Posterior cingulate gyrus (tissue), 11 donors: ENCODE measurements at regions not wholly inside any gene's neighbourhood (a gene's known extent, or its start where the extent isn't known, plus 50 kb on each side); places are given as distances from the start of the nearest gene placed in this dataset.

Experiments used
- DNase-seq, 10 donors: peaks; one replicate each; pipeline versions ENCODE4 v3.0.0 to v3.0.0-alpha.2; 2020 to 2021; ENCODE audit warnings: mixed read lengths in 3 of 10
- intact Hi-C: fragments of 100-400 bp; cut with DNase I; formaldehyde crosslinking; loops from one replicate; pipeline ENCODE4 v1.15.1; 2023

DNA sequence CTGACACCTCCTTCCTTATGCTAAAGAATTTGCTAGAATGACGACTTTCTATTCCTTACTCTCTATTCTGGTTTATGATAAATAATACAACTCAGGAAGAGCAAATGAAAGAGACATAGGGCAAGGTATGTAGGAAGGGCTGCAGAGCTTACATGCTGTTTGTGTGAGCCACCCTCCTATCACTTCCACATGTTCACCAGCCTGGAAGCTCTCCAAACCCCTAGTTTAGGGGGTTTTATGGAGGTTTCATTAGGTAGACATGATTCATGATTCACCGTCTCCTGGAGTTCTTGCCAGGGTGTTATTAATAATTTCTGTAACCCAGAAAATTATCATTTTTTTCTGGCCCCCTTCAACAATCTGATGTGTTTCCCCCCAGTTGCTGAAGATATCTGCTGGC is 172.1 kb upstream of the COL8A1 start:
- intact Hi-C loops = no loop called here

DNA sequence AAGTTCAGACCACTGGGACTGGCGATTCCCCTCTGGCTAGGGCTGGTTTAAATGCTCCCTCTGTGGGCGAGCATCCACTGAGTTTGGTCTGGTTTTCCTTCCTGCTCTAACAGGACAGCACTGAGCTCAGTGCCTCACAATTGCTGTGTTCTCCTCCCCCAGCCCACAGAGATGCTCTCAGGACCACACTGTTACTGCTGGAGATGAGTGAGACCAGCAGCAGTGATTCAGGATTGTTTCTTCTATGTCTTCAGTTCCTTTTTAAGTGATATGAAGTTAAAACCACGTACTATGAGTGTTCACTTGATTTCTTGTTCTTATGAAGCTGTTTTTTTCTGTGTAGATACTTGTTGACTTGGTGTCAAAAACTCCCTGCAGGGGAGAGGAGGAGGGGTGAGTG is 180.4 kb upstream of the COL8A1 start:
- intact Hi-C loops = no loop called here
- no peak for DNase-seq

More for the DNA sequence above, 172.1 kb upstream of the COL8A1 start:
- no peak for DNase-seq

DNA sequence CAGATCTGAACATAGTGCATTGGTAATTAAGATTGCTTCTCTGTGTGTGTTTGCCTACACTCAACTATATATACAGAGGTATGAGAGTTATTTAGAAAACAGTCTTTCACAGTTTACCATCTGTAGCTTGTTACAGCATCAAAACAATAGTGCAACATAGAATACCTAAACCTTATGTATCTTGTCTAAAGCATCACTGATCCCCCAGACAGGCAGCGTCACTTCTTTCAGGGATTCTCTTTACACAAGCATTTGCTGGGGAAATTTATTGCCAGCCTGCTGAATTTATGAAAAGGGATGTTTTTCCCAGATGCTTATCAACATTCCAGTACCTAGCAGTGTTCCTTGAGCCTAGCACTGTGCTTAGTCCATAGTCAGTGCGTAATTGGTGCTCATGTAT is 195.8 kb upstream of the COL8A1 start:
- no peak for DNase-seq
- intact Hi-C loops = no loop called here

DNA sequence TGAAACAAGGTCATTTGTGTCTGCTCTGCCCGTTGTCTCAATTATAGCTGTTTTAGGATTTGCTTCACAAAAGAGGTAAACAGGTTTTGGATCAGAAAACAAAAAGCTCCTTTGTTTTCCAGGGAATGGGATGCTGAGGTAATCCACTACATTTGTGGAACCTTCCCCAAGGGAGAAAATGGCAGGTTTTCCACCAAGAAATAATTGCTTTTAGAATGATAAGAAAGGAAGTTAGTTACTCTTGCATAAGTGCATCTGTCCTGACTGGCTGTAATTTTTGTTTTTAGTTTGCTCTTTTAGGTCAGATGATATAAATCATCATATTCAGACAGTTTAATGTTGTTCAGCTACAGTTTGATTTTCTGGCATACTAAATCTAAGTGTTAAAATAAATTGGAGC is 198.5 kb upstream of the COL8A1 start:
- intact Hi-C loops = no loop called here
- DNase-seq = no peak

DNA sequence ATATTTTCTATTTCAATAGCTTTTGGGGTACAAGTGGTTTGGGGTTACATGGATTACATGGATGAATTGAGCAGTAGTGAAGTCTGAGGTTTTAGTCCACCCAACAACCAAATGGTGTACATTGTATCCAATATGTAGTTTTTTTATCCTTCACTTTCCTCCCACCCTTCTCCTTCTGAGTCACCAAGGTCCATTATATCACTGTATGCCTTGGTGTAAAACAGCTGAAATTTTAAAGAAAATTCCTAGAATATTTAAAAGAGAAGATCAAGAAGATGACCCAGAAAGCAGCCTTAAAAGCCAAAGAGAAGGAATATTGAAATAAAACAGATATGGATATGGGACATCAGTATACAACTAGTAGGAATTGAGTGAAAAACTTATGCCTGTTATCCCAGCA is 204.2 kb upstream of the COL8A1 start:
- intact Hi-C loops = no loop called here
- no peak for DNase-seq

DNA sequence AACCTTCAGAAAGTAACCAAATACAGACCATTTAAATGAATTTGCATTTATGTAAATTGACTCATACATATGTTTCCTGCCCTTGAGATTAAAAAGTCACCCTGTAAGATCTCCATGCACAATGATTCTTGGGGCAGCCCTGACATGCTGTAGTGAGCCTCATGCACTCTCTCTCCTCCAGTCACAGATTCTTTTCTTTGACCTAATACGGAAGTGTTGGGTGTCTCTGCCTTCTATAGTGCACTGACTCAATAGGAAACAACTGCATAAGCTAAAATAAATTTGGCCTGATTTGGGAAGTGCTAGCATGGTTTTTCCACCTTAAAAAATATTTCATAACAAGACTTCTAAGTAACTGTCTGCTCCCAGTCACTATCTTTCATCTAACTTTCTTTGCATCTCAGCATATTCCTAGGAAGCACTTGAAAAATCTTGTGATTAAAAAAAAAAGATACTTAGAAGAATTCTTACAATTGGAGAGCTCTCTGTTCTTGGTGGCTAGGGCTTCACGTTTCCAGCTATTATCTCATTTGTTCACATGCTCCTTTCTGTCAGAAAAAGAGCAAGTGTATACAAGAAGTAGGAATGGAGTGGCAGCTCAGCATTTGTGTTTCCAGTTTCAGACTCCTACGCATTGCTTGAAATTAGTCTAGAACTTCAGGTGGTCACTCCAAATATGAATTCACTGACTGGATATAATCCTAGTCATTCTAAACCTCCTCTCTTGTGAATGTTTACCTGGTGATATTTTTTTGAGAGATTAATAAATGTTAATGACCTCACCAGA is 207.9 kb upstream of the COL8A1 start:
- intact Hi-C loops = no loop called here

DNA sequence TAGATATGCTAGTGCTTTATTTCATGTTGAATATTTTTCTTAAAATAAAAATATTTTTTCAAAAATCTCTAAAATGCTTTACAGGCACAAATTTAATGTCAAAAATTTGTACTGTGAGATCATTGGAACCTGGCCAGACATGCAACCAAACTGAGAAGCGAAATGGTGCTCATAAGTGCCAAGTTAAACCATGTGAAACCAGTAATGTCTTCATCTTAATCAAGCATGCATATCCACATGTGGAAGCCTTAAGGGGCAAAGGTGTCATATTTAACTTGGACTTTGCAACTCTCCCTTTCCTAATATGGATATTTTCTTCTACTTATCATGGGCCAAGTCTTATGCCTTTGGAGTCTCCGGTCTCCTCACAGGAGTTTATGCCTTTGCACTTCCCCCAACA is 208.9 kb upstream of the COL8A1 start:
- DNase-seq = no peak
- intact Hi-C loops = no loop called here

More for the DNA sequence above, 207.9 kb upstream of the COL8A1 start:
- no peak for DNase-seq

DNA sequence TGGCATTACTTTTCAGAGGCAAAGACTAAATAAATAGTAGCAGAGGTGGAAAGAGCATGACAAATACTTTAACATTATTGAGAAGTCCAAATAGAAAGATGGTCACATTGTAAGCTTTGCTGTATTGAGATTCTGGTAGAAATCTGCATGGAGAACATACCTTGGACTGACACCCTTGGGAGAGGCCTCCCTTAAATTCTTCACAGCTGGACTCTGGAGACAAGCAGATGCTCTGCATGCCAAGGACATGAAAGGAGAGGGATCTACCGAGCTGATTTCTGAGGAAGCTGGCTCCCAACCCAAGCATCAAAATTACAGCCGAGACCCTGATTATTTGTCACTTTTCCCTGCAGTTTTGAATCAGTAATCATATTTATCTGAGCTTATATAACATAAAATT is 212.5 kb upstream of the COL8A1 start:
- intact Hi-C loops = no loop called here
- no peak for DNase-seq

DNA sequence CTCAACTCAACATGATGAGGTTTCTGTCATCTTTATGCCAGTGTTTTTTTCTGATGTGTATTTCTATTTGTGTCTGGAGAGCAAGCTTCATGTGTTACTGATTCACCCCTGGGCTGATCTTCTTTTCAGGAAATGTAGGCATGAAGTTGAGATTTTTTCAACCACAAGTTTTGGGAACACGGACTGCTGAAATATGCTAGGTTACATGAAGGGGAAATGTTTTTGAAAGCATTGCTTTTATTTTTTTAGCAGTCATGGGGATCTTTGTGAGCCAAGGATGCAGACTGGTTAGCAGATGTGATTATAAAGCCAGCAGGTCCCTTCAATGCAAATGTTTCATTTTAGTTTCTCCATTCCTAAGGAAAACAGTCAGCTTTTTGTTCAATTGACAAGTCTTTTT is 219.3 kb upstream of the COL8A1 start:
- DNase-seq = no peak
- intact Hi-C loops = no loop called here

DNA sequence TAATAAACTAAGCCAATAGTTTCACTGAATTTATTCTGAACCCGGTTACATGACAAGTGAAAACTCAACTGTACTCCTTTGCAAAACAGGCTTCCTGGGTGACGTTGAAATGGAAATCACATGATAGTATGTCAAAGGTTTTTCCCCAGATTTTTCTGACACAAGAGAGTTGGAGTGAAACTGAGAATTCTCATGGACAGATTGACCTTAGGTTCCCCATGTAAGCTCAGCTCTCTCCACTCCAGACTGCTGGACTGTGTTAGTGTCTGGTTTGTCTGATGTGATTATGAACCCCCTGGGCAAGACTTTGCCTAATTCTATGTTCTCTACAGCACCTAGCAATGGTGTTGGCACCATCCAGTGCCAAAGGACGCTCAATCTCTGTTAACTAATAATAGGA is 219.7 kb upstream of the COL8A1 start:
- intact Hi-C loops = no loop called here
- no peak for DNase-seq

DNA sequence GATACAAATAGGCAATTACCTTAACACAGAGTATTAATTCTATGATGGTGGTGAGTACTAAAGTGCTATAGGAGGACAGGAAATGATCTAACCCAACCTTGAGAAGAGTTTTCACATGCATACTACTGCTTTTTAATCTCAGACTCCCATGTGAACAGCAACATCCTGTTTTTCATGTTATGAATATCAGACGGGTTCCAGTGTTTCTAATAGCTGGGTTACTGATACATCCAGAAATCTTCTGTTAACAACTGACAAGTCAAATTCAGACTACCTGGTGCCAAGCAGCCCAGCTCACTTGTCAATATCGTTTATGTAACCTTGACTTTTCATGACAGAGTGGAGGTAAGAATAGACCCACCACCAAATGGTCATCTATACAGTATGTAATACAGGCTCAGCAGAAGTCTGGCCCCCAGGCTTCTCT is 220.2 kb upstream of the COL8A1 start:
- intact Hi-C loops = no loop called here
- DNase-seq = no peak

DNA sequence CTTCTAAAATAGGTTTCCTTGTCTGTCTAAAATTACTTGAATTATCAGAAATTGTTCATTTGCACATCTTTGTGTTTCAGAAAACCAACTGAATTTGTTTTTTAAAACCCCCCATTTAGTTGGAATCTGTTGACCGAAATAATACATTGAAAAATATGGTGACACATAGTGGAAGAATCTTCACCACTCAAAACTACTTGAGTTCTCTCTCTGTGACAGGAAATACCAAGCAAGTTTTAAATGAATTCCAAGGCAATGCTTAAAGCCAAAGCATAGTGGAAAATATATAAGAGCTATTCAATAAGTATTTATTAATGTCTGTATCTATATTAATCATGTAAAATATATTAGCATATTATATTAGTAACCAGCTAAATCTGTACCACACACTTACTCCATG is 224.9 kb upstream of the COL8A1 start:
- intact Hi-C loops = no loop called here
- DNase-seq = no peak

DNA sequence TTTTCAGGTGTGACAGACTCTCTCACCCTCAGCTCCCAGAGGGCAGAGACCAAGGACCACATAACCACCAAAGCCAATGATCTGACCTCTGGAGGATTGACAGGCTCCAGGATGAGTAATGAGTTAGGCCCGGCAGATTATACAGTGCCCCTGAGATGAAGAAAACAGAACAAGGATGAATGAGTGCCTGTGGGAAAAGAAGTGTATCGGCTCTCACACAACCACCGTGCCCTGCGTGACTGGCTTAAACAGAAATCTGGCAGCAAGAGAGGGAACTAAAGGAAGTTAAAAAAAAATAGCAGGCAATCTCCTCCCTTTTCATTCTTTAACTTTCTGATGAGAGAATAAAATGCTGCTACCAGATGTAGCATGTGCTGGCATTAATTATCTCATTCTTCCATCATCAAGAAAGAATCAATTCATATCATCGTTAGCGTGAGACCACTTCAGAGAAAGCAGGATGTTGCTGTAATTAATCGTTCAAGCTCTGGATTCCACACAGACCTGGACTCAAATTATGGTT is 227.5 kb upstream of the COL8A1 start:
- no peak for DNase-seq
- intact Hi-C loops = no loop called here

DNA sequence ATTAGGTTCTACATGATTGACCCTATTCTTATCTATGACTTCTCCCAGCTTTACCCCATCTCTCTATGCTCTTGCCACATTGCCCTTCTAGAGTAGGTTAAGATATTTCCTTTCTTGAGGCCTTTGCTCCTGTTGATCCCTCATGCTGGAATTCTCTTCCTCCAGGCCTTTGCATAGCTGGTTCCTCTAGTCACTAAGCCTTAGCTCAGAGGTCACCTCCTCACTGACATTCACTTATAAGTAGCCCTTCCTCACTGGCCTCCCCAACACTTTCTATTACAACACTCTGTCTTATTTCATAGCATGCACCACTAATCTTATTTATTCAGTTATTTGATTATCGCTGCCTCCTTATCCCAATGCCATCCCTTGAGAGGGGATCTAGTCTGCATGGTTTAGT is 228.4 kb upstream of the COL8A1 start:
- no peak for DNase-seq
- intact Hi-C loops = no loop called here

DNA sequence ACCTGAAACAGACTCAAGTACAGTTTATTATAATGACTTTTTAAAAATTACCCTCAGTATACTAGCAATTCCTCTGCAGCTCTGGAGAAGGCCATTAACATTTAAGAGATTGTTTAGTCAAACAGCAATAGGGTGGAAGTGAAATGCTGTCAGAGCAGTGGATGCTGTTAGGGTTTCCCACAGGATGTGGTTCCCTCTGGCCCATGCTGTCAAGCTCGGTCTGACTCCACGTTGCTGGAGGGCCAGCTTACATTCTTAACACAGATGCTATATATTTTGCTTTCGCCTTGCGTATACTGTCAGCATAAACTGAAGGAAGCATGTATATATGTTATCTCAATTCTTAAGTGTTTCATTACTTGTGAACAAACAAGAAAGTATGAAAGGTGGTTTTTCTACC is 231.1 kb upstream of the COL8A1 start:
- DNase-seq = no peak
- intact Hi-C loops = no loop called here

DNA sequence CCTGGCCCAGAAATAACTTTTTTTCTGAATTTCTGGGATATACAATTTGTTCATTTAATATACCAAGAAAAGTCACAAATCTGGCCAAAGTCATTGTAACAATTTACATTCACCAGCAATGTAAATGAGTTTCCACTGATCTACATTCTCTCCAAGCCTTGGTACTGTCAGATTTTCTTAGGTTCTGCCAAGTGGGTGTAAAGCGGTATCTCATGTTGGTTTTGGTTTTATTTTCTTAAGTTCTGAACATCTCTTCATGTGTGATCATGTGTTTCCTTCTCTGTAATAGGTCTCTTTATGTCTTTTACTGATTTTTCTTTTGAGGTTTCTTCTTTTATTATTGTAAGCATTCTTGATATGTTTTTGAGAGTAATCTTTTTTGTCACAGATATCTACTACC is 235.6 kb upstream of the COL8A1 start:
- no peak for DNase-seq
- intact Hi-C loops = no loop called here

DNA sequence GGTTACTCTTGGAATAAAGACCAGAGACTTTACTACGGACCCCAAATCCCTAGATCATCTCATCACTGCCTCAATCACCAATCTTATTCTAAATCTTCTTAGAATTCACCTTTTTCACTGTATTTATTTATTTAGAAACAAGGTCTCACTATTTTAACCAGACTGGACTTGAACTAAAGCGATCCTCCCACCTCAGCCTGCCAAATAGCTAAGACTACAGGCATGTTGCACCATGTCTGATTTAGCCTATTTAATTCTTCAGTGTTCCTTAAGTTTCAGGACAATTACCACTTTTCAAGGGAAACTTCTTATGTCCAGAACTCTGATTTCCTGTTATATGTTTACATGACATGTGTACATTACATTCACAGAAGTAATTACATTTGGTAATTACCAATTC is 238.0 kb upstream of the COL8A1 start:
- intact Hi-C loops = no loop called here
- DNase-seq = no peak

DNA sequence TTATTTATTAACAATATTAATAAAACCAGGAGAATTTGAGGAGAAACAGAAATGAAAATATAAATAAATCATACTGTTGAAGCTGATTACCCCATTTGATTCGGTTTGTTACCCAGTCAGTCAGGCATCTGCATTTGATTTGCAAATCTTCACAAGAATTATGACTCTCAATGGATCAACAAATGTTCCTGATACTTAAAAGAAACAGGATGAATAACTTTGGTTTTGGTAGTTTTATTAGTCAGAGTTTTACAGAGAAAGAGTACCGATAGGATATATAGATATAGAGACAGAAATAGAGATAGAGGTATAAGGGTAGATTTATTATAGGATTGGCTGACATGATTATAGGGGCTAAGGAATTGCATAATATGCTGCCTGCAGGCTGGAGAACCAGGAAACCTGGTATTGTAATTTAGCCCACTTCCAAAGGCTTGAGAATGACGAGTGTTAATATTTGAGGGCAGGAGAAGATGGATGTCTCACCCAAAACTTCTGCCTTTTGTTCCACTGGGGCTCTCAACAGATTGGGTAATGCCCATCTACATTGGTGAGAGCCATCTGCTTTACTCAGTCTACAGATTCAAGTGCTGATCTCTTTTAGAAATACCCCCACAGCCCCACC is 241.6 kb upstream of the COL8A1 start:
- intact Hi-C loops = no loop called here

DNA sequence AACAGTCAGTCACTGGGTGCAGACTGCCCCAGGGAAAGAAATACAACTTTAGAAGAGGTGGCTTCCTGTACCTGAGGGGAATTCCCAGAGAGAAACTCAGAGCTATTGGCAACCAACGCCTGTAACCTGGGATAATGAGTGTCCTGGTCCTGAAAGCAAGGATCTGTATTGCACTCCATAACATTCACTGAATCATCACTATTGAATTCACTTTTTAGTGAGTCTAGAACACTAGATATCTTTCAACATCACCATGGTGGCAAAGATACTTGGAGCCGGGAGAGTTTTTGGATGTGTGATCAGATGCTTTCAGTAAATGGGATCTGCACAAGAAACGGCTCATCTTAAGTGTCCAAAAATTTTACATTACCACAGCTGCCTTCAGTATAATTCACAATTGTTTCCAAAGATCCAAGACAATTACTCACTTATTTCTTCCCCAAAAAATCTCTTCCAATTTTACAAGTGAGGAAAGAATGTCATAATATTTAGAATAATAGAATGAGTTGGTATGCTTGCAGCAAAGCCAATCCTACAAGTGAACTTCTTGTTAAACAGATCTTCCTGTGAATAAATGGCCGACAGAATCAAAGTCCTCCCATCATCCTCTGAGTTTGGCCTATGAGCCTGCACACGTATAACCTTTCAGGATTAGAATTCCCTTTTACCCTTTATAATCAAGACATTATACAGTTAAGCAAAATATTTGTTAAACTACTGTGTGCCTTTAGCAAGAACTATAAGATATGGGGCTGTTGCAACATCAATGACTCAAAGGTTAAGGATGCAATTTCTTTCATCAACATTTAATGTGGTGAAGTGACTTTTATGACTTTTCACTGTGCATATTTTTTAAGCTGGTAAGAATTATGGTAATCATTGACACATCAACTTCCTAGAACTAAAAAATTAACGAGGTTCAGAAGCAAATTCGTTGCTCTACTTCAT is 243.3 kb upstream of the COL8A1 start:
- intact Hi-C loops = no loop called here
- no peak for DNase-seq

More for the DNA sequence above, 241.6 kb upstream of the COL8A1 start:
- DNase-seq = no peak

DNA sequence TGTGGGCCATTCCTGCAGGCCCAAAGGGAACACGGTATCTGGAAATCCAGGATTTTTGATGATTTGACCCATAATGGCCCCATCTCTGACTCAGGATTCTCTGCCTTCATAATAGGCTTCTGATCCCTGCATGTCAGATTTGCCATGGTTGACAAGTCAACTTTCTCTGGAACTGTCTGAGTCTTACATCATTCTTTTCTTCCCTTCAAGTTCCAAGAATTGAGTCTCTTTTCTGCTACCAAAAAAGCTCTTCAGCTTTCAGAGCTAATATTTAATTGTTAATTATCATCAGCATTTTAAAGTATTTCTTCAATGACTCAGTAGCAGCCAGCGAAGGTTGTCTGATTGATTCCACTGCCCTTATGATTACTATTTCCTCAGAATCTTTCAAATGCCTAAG is 244.4 kb upstream of the COL8A1 start:
- intact Hi-C loops = no loop called here
- DNase-seq = no peak

DNA sequence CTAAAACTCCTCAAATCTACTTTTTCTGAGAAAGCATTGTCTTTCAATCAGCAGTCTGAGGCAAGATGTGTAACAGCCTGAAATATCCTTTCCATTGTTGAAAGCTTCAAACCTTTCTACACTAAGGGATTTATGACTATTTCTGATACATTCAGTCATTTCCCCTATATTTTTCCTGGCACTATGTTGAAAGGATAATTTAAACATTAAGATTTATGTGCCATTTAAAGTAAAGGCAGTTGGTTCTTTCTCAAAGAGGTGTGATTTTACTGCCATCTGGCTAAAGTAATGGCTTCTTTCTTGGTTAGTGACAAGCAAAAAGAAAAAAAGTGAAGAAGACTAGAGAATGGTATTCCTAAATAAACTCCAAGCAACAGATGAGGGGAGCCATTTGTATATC is 249.6 kb upstream of the COL8A1 start:
- no peak for DNase-seq
- intact Hi-C loops = no loop called here
